Endothelial cell of umbilical vein (primary cell): ENCODE measurements at regions not wholly inside any gene's neighbourhood (a gene's known extent, or its start where the extent isn't known, plus 50 kb on each side); places are given as distances from the start of the nearest gene placed in this dataset.
A peak's percentile ranks its signal among the peaks of the same experiment; 100 is the strongest.

ENCODE experiments used
- BruUV-seq: library from RNA; stranded (reverse); fragments of 400-500 nt; replicated peaks from 2 replicates; lab custom pipeline; 2021; lab: Mats Ljungman, UMichigan
- CTCF ChIA-PET: fragments of 300-600, 350-600 bp; sonication (Branson Sonifier 250); formaldehyde crosslinking; loops from one replicate; lab custom pipeline; 2021; ENCODE audit warnings: antibody characterized with exemption, inconsistent platforms; lab: Charles Lee
- POLR2A ChIA-PET: fragments of 300-600, 350-600 bp; sonication (Branson Sonifier 250); formaldehyde crosslinking; loops from one replicate; lab custom pipeline; 2021; ENCODE audit warnings: antibody characterized with exemption, inconsistent platforms; lab: Charles Lee
- DNase-seq: peaks from one replicate; pipeline ENCODE4 v3.0.0-alpha.2; 2011; ENCODE audit warnings: low read depth, low spot score
- FAIRE-seq: peaks from 2 replicates; lab custom pipeline; 2011; peaks lifted over from hg19 to GRCh38; lab: Jason Lieb, UNC
- H2AFZ ChIP-seq: 2 replicates; pipeline ENCODE4 v1.6.0; 2012; ENCODE audit warnings: low read depth, low read length, control low read depth, inconsistent platforms
- H3K27ac ChIP-seq: 2 replicates; pipeline ENCODE4 v1.5.1; 2011; ENCODE audit warnings: low read depth, mild to moderate bottlenecking, control low read depth, low read length, moderate library complexity; ENCODE audit not compliant: insufficient read depth
- H3K27me3 ChIP-seq, 2 experiments: 2 replicates each; pipeline versions ENCODE4 v1.6.0 to v1.6.1; 2011; ENCODE audit warnings: low read length in 2 of 2, mixed read lengths in 1 of 2; ENCODE audit not compliant: control insufficient read depth in 2 of 2, insufficient read depth in 2 of 2
- H3K36me3 ChIP-seq, 2 experiments: 2 replicates in 1 of 2; 3 replicates in 1 of 2; pipeline ENCODE4 v1.5.1; 2011; ENCODE audit warnings: low read length in 2 of 2, mild to moderate bottlenecking in 1 of 2, moderate library complexity in 1 of 2; ENCODE audit not compliant: control insufficient read depth in 2 of 2, insufficient read depth in 2 of 2; ENCODE audit errors: extremely low read depth in 1 of 2
- H3K4me1 ChIP-seq: 3 replicates; pipeline ENCODE4 v1.5.1; 2011; ENCODE audit warnings: mild to moderate bottlenecking, low read length; ENCODE audit not compliant: control insufficient read depth, insufficient read depth; ENCODE audit errors: extremely low read depth
- H3K4me2 ChIP-seq: 2 replicates; pipeline ENCODE4 v1.6.1; 2011; ENCODE audit warnings: low read length, control low read depth, mixed read lengths; ENCODE audit not compliant: insufficient read depth
- H3K4me3 ChIP-seq, 3 experiments: fragments of 200-600 bp in 1 of 3; sonication (generic), shearing (Covaris generic) in 1 of 3; replicated peaks in 1 of 3; 2 replicates each; pipeline ENCODE4 v1.5.1; 2011 to 2016; ENCODE audit warnings: control low read depth in 3 of 3, low read length in 3 of 3, mild to moderate bottlenecking in 2 of 3, inconsistent platforms in 1 of 3, low read depth in 1 of 3, moderate library complexity in 1 of 3; ENCODE audit not compliant: insufficient read depth in 1 of 3
- H3K79me2 ChIP-seq: 2 replicates; pipeline ENCODE4 v1.6.0; 2012; ENCODE audit warnings: low read length, inconsistent platforms; ENCODE audit not compliant: control insufficient read depth, insufficient read depth
- H3K9ac ChIP-seq: replicated peaks from 2 replicates; pipeline ENCODE3; 2011; ENCODE audit warnings: low read length, control low read depth; ENCODE audit not compliant: insufficient read depth; ENCODE audit errors: extremely low read depth
- H3K9me1 ChIP-seq: replicated peaks from 3 replicates; pipeline ENCODE4 v1.6.0; 2011; ENCODE audit warnings: mild to moderate bottlenecking, low read length; ENCODE audit not compliant: control insufficient read depth, insufficient read depth; ENCODE audit errors: extremely low read depth
- H3K9me3 ChIP-seq: replicated peaks from 2 replicates; pipeline ENCODE4 v1.5.1; 2012; ENCODE audit warnings: low read length, inconsistent platforms; ENCODE audit not compliant: control insufficient read depth, insufficient read depth
- H4K20me1 ChIP-seq: replicated peaks from 2 replicates; pipeline ENCODE3; 2011; ENCODE audit warnings: mild to moderate bottlenecking, low read length; ENCODE audit not compliant: control insufficient read depth, insufficient read depth; ENCODE audit errors: extremely low read depth
- CTCF ChIP-seq, 2 donors: IDR thresholded peaks; 1 replicate in 1 of 2; 2 replicates in 1 of 2; pipeline ENCODE4 v1.5.1; 2011; ENCODE audit warnings: low read length in 2 of 2, mild to moderate bottlenecking in 2 of 2, moderate library complexity in 2 of 2, control low read depth in 1 of 2, inconsistent platforms in 1 of 2, low read depth in 1 of 2; ENCODE audit not compliant: insufficient read depth in 1 of 2; ENCODE audit errors: extremely low read depth in 1 of 2
- EZH2 ChIP-seq: IDR thresholded peaks from 2 replicates; pipeline ENCODE4 v1.6.1; 2012; ENCODE audit warnings: borderline replicate concordance, low read depth, mild to moderate bottlenecking, moderate library complexity, low read length, inconsistent platforms; ENCODE audit not compliant: severe bottlenecking
- FOS ChIP-seq: IDR thresholded peaks from 2 replicates; pipeline ENCODE4 v1.6.1; 2011; ENCODE audit warnings: mild to moderate bottlenecking, low read length, moderate library complexity, borderline replicate concordance; ENCODE audit not compliant: insufficient read depth
- JUN ChIP-seq: IDR thresholded peaks from 2 replicates; pipeline ENCODE4 v1.6.1; 2011; ENCODE audit warnings: borderline replicate concordance, low read depth; ENCODE audit not compliant: insufficient read length, insufficient read depth
- POLR2A ChIP-seq: IDR thresholded peaks from 2 replicates; pipeline ENCODE4 v1.6.1; 2012; ENCODE audit warnings: low read depth, mild to moderate bottlenecking, control low read depth, low read length
- POLR2AphosphoS5 ChIP-seq: IDR thresholded peaks from 2 replicates; pipeline ENCODE4 v1.6.1; 2012; ENCODE audit warnings: low read depth, mild to moderate bottlenecking, control low read depth, low read length, moderate library complexity; ENCODE audit not compliant: insufficient read depth
- dilution Hi-C: fragments of 300-500 bp; cut with MboI; formaldehyde crosslinking; loops from one replicate; pipeline ENCODE4 v1.15.0; 2019; ENCODE audit warnings: low sequenced_read_pairs; ENCODE audit not compliant: extremely low pct_ligation_motif_present
- intact Hi-C: fragments of 100-400 bp; cut with micrococcal nuclease; formaldehyde crosslinking; loops from one replicate; pipeline ENCODE4 v1.10.0; 2022

DNA sequence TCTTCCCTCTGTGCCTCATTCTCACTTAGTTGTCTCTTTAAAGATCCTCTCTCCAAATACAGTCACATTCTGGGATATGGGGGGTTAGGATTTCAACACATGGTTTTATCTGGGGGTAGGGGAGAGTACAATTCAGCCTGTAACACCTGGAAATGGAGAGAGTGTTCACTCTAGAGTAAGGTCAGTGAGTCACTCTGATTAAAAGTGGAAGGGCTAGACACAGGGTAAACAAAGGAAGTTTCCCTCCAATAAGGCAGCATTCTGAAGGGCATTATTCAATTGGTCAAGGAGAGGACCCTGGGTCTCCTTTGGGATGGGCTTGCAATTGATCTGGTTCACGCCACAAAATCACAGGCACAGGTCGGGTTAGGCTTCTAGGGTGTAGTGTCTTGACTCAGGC lies 232.8 kb upstream of the NPSR1 start:
- Histone ChIP-seq H3K4me1 (no peaks in the 10 kb centered on the region), H3K36me3 (no peaks in the 10 kb centered on the region), H2AFZ (no peak overlapping the region), H3K4me3 (no peak overlapping the region), H3K9me1 (no peaks in the 10 kb centered on the region), H3K4me2 (no peak overlapping the region), H4K20me1 (no peaks in the 10 kb centered on the region), H3K9ac (no peak overlapping the region), H3K9me3 (no peaks in the 10 kb centered on the region), H3K27ac (no peak overlapping the region), H3K79me2 (no peaks in the 10 kb centered on the region), H3K27me3 (no peaks in the 10 kb centered on the region)
- intact Hi-C loops: no loop called here
- TF ChIP-seq POLR2A (no peak), JUN (no peak), POLR2AphosphoS5 (no peak), CTCF (IDR thresholded peaks at IDR 0.05; ENCODE audit: extremely low read depth in 1 of 2, insufficient read depth in 1 of 2, low read depth in 1 of 2, low read length in 2 of 2) (no peak), EZH2 (no peak), FOS (peak; percentile 29)
- dilution Hi-C loops: no loop called here
- BruUV-seq: no TSS peak
- ChIA-PET POLR2A (no interaction called here), CTCF (interaction anchor here (2.6 kb wide), 1 partner anchor 104 kb away, joined by 7 read pairs; no protein-coding TSS in a partner anchor)
- DNase-seq (peak; percentile 30), FAIRE-seq (no peak)
